H1 (cell line): ENCODE measurements at regions not wholly inside any gene's neighbourhood (a gene's known extent, or its start where the extent isn't known, plus 50 kb on each side); places are given as distances from the start of the nearest gene placed in this dataset.

Experiments used
- CTCF ChIA-PET: fragments of 300-600 bp; sonication (Branson Sonifier 250); formaldehyde crosslinking; loops from one replicate; lab custom pipeline; 2021; ENCODE audit not compliant: partially characterized antibody; lab: Charles Lee
- POLR2A ChIA-PET: fragments of 300-600 bp; sonication (Branson Sonifier 250); formaldehyde crosslinking; loops from one replicate; lab custom pipeline; 2021; ENCODE audit warnings: inconsistent platforms; ENCODE audit not compliant: partially characterized antibody; lab: Charles Lee
- DNase-seq, 2 experiments: peaks; one replicate each; pipeline versions ENCODE4 v3.0.0 to v3.0.0-alpha.2; 2010 to 2022; ENCODE audit warnings: low spot score in 2 of 2, low read depth in 1 of 2, mixed read lengths in 1 of 2
- FAIRE-seq: peaks from 2 replicates; lab custom pipeline; 2011; peaks lifted over from hg19 to GRCh38; lab: Jason Lieb, UNC
- H2AFZ ChIP-seq: 2 replicates; pipeline ENCODE4 v1.8.1; 2012; ENCODE audit warnings: low read length, inconsistent platforms
- H2AK5ac ChIP-seq: 2 replicates; pipeline ENCODE4 v1.6.1; 2013; ENCODE audit warnings: low read depth, low read length
- H2BK120ac ChIP-seq: replicated peaks from 2 replicates; pipeline ENCODE3; 2013; ENCODE audit warnings: low read depth, low read length, inconsistent platforms
- H2BK12ac ChIP-seq: 2 replicates; pipeline ENCODE4 v1.6.1; 2013; ENCODE audit warnings: low read depth, low read length
- H2BK15ac ChIP-seq: 2 replicates; pipeline ENCODE4 v1.6.1; 2013; ENCODE audit warnings: low read length
- H2BK20ac ChIP-seq: 2 replicates; pipeline ENCODE4 v1.6.1; 2013; ENCODE audit warnings: low read length
- H2BK5ac ChIP-seq: 2 replicates; pipeline ENCODE4 v1.6.1; 2013; ENCODE audit warnings: low read depth, low read length
- H3K14ac ChIP-seq: 2 replicates; pipeline ENCODE4 v1.6.1; 2013; ENCODE audit warnings: inconsistent platforms; ENCODE audit not compliant: insufficient read length
- H3K18ac ChIP-seq: 2 replicates; pipeline ENCODE4 v1.6.1; 2013; ENCODE audit warnings: low read length; ENCODE audit errors: extremely low read depth
- H3K23ac ChIP-seq: 2 replicates; pipeline ENCODE4 v1.6.1; 2013; ENCODE audit warnings: inconsistent platforms; ENCODE audit not compliant: insufficient read length
- H3K23me2 ChIP-seq: 2 replicates; pipeline ENCODE4 v1.6.1; 2013; ENCODE audit warnings: low read depth, low read length
- H3K27ac ChIP-seq: 2 replicates; pipeline ENCODE4 v1.6.1; 2011; ENCODE audit warnings: low read depth, low read length, inconsistent platforms
- H3K27me3 ChIP-seq, 4 experiments: replicated peaks in 1 of 4; 1 replicate in 1 of 4; 2 replicates in 3 of 4; pipeline versions ENCODE4 v1.6.1 to v1.8.1; 2011 to 2013; ENCODE audit warnings: low read length in 3 of 4, mild to moderate bottlenecking in 3 of 4, inconsistent platforms in 2 of 4, mixed read lengths in 2 of 4, moderate library complexity in 1 of 4; ENCODE audit not compliant: control insufficient read depth in 3 of 4, insufficient read depth in 3 of 4; ENCODE audit errors: extremely low read depth in 1 of 4
- H3K36me3 ChIP-seq, 4 experiments: 2 replicates each; pipeline versions ENCODE4 v1.6.1 to v1.8.1; 2011 to 2013; ENCODE audit warnings: mild to moderate bottlenecking in 4 of 4, low read length in 3 of 4, moderate library complexity in 2 of 4, control low read depth in 1 of 4, inconsistent platforms in 1 of 4; ENCODE audit not compliant: insufficient read depth in 4 of 4, control insufficient read depth in 2 of 4
- H3K4ac ChIP-seq: replicated peaks from 2 replicates; pipeline ENCODE3; 2013; ENCODE audit warnings: low read length, low read depth, mixed read lengths, inconsistent platforms; ENCODE audit not compliant: insufficient read length
- H3K4me1 ChIP-seq, 4 experiments: replicated peaks in 1 of 4; 1 replicate in 1 of 4; 2 replicates in 3 of 4; pipeline versions ENCODE4 v1.6.1 to v1.8.1; 2011 to 2013; ENCODE audit warnings: low read length in 3 of 4, inconsistent platforms in 2 of 4, mixed read lengths in 1 of 4; ENCODE audit not compliant: insufficient read depth in 4 of 4, control insufficient read depth in 3 of 4
- H3K4me2 ChIP-seq, 2 experiments: 2 replicates each; pipeline versions ENCODE4 v1.6.1 to v1.8.1; 2011 to 2013; ENCODE audit warnings: low read depth in 2 of 2, low read length in 2 of 2, control low read depth in 1 of 2, inconsistent platforms in 1 of 2, mild to moderate bottlenecking in 1 of 2; ENCODE audit not compliant: insufficient read depth in 1 of 2
- H3K4me3 ChIP-seq, 4 experiments: fragments of 200-600, 300-600 bp in 1 of 4; sonication (generic), shearing (Covaris generic), sonication (Bioruptor Twin) in 1 of 4; 2 replicates each; pipeline versions ENCODE4 v1.5.1 to v1.8.1; 2011 to 2016; ENCODE audit warnings: low read length in 4 of 4, low read depth in 3 of 4, control low read depth in 2 of 4, inconsistent platforms in 2 of 4, mild to moderate bottlenecking in 2 of 4, mixed read lengths in 1 of 4, moderate library complexity in 1 of 4; ENCODE audit not compliant: insufficient read depth in 2 of 4; ENCODE audit errors: extremely low read depth in 1 of 4
- H3K56ac ChIP-seq: replicated peaks from 2 replicates; pipeline ENCODE3; 2013; ENCODE audit warnings: low read depth, mild to moderate bottlenecking, mixed read lengths, low read length, inconsistent platforms; ENCODE audit not compliant: insufficient read length
- H3K79me1 ChIP-seq: 2 replicates; pipeline ENCODE4 v1.6.1; 2013; ENCODE audit warnings: low read depth, low read length, control low read depth
- H3K79me2 ChIP-seq, 2 experiments: 2 replicates each; pipeline versions ENCODE4 v1.6.1 to v1.8.1; 2012 to 2013; ENCODE audit warnings: low read length in 2 of 2, mild to moderate bottlenecking in 2 of 2, inconsistent platforms in 1 of 2; ENCODE audit not compliant: insufficient read depth in 2 of 2, control insufficient read depth in 1 of 2
- H3K9ac ChIP-seq, 4 experiments: replicated peaks in 1 of 4; 1 replicate in 1 of 4; 2 replicates in 3 of 4; pipeline versions ENCODE4 v1.6.1 to v1.8.1; 2011 to 2013; ENCODE audit warnings: low read depth in 3 of 4, low read length in 3 of 4, control low read depth in 2 of 4, mild to moderate bottlenecking in 2 of 4, moderate library complexity in 2 of 4, inconsistent platforms in 1 of 4; ENCODE audit errors: extremely low read depth in 1 of 4
- H3K9me3 ChIP-seq, 2 experiments: 2 replicates each; pipeline versions ENCODE4 v1.6.1 to v1.8.1; 2012 to 2013; ENCODE audit warnings: mild to moderate bottlenecking in 2 of 2, moderate library complexity in 2 of 2, control low read depth in 1 of 2, inconsistent platforms in 1 of 2, low read depth in 1 of 2, low read length in 1 of 2, mixed read lengths in 1 of 2; ENCODE audit not compliant: insufficient read depth in 2 of 2
- H4K20me1 ChIP-seq, 2 experiments: replicated peaks in 1 of 2; 2 replicates each; pipeline versions ENCODE3 to v1.8.1; 2011 to 2013; ENCODE audit warnings: inconsistent platforms in 2 of 2, low read length in 2 of 2, mild to moderate bottlenecking in 1 of 2; ENCODE audit not compliant: insufficient read depth in 2 of 2, control insufficient read depth in 1 of 2
- H4K5ac ChIP-seq: 2 replicates; pipeline ENCODE4 v1.6.1; 2013; ENCODE audit warnings: low read length, low read depth, mixed read lengths, inconsistent platforms; ENCODE audit not compliant: insufficient read length
- H4K8ac ChIP-seq: 2 replicates; pipeline ENCODE4 v1.8.0; 2013; ENCODE audit warnings: mild to moderate bottlenecking, moderate library complexity, low read length, inconsistent platforms; ENCODE audit not compliant: insufficient read depth; ENCODE audit errors: extremely low read depth
- H4K91ac ChIP-seq: replicated peaks from 2 replicates; pipeline ENCODE3; 2013; ENCODE audit warnings: low read length, mixed read lengths, inconsistent platforms; ENCODE audit not compliant: insufficient read length
- WGBS, 2 experiments: shearing (Covaris generic) in 1 of 2; methylation state at CpG; one replicate each; pipeline versions ENCODE4 v1.1.6 to v1.1.7; 2013 to 2015; ENCODE audit warnings: low lambda C conversion rate in 2 of 2, mixed read lengths in 2 of 2, inconsistent platforms in 1 of 2, low coverage in 1 of 2, missing lambda C conversion rate in 1 of 2; ENCODE audit not compliant: insufficient replicate concordance in 2 of 2, insufficient coverage in 1 of 2, insufficient read length in 1 of 2; ENCODE audit errors: extremely low coverage in 1 of 2, missing lambda C conversion rate in 1 of 2; 5-methylcytosine and 5-hydroxymethylcytosine counted together
- TF ChIP-seq, protein P1 (sequence below): fragments of 300-600 bp; sonication (generic); IDR thresholded peaks from 2 replicates; pipeline ENCODE4 v1.7.1; 2012; ENCODE audit warnings: low read length, moderate library complexity, mild to moderate bottlenecking, inconsistent platforms; ENCODE audit not compliant: insufficient replicate concordance

DNA sequence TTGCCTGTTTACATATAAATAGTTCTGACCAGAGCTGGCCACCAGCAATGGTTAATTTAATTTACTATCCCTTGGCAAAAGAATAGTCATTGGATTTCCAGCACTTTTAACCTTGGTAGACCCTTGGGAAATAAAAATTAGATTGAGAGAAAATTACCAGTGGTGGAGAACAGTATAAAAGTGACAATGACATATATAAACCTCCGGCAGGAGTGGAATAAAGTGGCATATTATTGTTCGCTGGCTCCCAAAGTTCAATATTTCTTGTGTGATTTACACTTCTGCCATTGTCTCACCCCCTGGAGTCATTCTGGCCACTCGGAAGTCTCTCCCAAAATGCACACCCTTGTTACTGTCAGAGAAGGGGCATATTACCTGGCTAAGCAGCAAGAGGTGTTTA is 347.7 kb downstream of the NPIPA8 start:
- Histone ChIP-seq H3K9ac (no peak overlapping the region), H3K23ac (no peak overlapping the region), H3K4me3 (no peak overlapping the region), H3K18ac (no peak overlapping the region), H3K4me2 (no peak overlapping the region), H2AK5ac (no peak overlapping the region), H3K23me2 (no peaks in the 10 kb centered on the region; the same call in 1 of the 2 replicates), H2BK120ac (no peak overlapping the region), H2BK5ac (no peak overlapping the region), H3K4ac (no peak overlapping the region), H2BK12ac (no peak overlapping the region), H3K4me1 (peaks cover 0 to 4% (median 1%) of the 10 kb centered on the region in 4 experiments; a peak in 2 of 7 replicates), H4K5ac (no peak overlapping the region), H2BK20ac (no peak overlapping the region), H4K8ac (no peak overlapping the region), H3K27ac (no peak overlapping the region), H2AFZ (no peak overlapping the region), H3K9me3 (no peaks in the 10 kb centered on the region), H3K36me3 (no peaks in the 10 kb centered on the region), H4K91ac (no peak overlapping the region), H4K20me1 (no peaks in the 10 kb centered on the region), H3K79me2 (no peaks in the 10 kb centered on the region), H3K56ac (no peak overlapping the region), H3K14ac (no peak overlapping the region), H2BK15ac (no peak overlapping the region), H3K27me3 (no peaks in the 10 kb centered on the region), H3K79me1 (no peaks in the 10 kb centered on the region)
- DNase-seq (no peak), FAIRE-seq (no peak)
- CTCF ChIA-PET: interaction anchor here (1.7 kb wide), 1 partner anchor 18 kb away, joined by 4 read pairs; no protein-coding TSS in a partner anchor
- POLR2A ChIA-PET: no interaction called here
- 97% methylated on average over 3 of the region's 3 CpGs; no CpG with 5 or more reads in 1 of the 2 experiments for WGBS, 2 experiments
- TF ChIP-seq, protein P1, sequence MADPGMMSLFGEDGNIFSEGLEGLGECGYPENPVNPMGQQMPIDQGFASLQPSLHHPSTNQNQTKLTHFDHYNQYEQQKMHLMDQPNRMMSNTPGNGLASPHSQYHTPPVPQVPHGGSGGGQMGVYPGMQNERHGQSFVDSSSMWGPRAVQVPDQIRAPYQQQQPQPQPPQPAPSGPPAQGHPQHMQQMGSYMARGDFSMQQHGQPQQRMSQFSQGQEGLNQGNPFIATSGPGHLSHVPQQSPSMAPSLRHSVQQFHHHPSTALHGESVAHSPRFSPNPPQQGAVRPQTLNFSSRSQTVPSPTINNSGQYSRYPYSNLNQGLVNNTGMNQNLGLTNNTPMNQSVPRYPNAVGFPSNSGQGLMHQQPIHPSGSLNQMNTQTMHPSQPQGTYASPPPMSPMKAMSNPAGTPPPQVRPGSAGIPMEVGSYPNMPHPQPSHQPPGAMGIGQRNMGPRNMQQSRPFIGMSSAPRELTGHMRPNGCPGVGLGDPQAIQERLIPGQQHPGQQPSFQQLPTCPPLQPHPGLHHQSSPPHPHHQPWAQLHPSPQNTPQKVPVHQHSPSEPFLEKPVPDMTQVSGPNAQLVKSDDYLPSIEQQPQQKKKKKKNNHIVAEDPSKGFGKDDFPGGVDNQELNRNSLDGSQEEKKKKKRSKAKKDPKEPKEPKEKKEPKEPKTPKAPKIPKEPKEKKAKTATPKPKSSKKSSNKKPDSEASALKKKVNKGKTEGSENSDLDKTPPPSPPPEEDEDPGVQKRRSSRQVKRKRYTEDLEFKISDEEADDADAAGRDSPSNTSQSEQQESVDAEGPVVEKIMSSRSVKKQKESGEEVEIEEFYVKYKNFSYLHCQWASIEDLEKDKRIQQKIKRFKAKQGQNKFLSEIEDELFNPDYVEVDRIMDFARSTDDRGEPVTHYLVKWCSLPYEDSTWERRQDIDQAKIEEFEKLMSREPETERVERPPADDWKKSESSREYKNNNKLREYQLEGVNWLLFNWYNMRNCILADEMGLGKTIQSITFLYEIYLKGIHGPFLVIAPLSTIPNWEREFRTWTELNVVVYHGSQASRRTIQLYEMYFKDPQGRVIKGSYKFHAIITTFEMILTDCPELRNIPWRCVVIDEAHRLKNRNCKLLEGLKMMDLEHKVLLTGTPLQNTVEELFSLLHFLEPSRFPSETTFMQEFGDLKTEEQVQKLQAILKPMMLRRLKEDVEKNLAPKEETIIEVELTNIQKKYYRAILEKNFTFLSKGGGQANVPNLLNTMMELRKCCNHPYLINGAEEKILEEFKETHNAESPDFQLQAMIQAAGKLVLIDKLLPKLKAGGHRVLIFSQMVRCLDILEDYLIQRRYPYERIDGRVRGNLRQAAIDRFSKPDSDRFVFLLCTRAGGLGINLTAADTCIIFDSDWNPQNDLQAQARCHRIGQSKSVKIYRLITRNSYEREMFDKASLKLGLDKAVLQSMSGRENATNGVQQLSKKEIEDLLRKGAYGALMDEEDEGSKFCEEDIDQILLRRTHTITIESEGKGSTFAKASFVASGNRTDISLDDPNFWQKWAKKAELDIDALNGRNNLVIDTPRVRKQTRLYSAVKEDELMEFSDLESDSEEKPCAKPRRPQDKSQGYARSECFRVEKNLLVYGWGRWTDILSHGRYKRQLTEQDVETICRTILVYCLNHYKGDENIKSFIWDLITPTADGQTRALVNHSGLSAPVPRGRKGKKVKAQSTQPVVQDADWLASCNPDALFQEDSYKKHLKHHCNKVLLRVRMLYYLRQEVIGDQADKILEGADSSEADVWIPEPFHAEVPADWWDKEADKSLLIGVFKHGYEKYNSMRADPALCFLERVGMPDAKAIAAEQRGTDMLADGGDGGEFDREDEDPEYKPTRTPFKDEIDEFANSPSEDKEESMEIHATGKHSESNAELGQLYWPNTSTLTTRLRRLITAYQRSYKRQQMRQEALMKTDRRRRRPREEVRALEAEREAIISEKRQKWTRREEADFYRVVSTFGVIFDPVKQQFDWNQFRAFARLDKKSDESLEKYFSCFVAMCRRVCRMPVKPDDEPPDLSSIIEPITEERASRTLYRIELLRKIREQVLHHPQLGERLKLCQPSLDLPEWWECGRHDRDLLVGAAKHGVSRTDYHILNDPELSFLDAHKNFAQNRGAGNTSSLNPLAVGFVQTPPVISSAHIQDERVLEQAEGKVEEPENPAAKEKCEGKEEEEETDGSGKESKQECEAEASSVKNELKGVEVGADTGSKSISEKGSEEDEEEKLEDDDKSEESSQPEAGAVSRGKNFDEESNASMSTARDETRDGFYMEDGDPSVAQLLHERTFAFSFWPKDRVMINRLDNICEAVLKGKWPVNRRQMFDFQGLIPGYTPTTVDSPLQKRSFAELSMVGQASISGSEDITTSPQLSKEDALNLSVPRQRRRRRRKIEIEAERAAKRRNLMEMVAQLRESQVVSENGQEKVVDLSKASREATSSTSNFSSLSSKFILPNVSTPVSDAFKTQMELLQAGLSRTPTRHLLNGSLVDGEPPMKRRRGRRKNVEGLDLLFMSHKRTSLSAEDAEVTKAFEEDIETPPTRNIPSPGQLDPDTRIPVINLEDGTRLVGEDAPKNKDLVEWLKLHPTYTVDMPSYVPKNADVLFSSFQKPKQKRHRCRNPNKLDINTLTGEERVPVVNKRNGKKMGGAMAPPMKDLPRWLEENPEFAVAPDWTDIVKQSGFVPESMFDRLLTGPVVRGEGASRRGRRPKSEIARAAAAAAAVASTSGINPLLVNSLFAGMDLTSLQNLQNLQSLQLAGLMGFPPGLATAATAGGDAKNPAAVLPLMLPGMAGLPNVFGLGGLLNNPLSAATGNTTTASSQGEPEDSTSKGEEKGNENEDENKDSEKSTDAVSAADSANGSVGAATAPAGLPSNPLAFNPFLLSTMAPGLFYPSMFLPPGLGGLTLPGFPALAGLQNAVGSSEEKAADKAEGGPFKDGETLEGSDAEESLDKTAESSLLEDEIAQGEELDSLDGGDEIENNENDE: no peak
